ENCODE measurements at regions not wholly inside any gene's neighbourhood (a gene's known extent, or its start where the extent isn't known, plus 50 kb on each side); places are given as distances from the start of the nearest gene placed in this dataset.
"Not testable (repeated sequence)": the region's sequence is repeated elsewhere in the genome, so short reads cannot be mapped to it uniquely, and the experiment has no call there.

DNA sequence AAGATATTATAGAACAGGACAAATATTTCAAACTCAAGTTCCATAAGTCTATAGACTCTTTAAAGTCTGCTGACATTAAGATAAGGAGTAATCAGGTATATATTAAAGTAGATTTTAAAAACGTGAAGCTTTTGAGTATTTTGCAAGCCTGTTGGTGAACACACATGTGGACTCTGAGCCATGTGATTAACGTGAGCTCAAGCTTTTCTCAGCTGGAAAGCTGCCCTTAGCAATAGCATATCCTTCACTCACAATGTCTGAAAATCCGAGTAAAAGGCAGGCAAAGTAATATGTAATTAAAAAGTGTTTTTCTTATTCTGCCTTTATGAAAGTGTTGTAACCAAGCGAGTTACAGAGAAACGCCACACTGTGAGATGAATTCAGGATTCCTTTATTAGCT lies 140.5 kb upstream of the AADAT start:
- DNase-seq (ENCODE audit: low read depth, low spot score) = no peak
- in situ Hi-C loops (cut with HindIII; ENCODE audit: low pct_unique_long_range_greater_than_20kb, low sequenced_read_pairs) = no loop called here

DNA sequence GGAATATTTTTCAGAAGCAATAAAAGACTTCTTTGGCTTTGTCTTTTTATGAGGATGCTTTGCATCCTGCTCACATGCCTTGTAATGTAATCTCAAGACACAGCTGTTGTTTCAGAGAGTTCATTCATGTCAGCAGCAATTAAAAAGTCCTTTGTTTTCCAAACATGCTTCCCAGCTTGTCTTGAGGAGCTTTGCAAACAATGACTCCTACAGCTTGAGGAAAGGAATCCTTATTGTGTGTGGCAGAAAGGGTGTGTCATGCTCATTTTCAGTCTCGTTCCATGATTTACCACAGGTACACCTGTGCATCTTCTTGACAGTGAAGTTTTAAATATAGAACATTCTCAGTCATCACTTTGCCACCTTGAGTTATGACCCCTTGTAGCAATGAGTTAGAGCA lies 139.2 kb upstream of the AADAT start:
- DNase-seq (ENCODE audit: low read depth, low spot score) = peak; percentile 47
- in situ Hi-C loops (cut with HindIII; ENCODE audit: low pct_unique_long_range_greater_than_20kb, low sequenced_read_pairs) = no loop called here

DNA sequence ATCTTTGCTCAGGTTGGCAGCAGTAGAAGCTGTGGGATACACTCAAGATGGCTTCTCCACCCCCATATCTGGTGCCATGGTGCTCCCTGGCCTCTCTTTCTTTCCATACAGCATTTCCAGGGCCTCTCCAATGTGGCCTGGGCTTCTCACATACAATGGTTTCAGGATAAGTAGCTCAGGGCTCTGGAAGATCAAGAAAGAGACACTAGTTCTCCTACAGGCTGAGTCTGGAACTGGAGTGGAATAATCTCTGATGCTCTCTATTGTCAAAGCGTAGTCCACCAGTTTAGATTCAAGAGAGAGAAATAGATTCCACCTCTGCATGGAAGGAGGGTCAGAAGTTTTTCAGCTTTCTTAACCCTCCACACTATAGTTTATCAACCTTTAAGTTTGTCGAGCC lies 138.2 kb upstream of the AADAT start:
- peak; percentile 54 for DNase-seq (ENCODE audit: low read depth, low spot score)
- in situ Hi-C loops (cut with HindIII; ENCODE audit: low pct_unique_long_range_greater_than_20kb, low sequenced_read_pairs) = no loop called here

DNA sequence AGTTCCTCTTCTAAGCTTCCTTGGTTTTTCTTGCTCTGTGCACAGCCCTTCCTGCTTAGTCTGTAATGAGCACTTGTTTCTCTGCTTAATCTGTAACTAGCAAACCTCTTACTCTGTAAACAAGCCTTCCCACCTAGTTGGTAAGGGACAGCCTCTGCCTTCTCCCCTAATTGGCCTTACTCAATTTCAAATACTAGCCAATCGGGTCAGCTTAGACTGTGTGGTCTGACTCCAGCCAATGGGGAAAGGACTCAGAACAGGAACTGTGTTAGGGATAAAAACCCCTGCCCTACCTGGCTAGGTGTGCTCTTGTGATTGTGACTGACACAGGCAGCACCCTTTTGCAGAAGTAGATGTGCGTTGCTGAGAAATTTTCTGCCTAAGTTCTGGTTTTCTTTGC lies 136.5 kb upstream of the AADAT start:
- in situ Hi-C loops (cut with HindIII; ENCODE audit: low pct_unique_long_range_greater_than_20kb, low sequenced_read_pairs) = no loop called here
- DNase-seq (ENCODE audit: low read depth, low spot score) = no peak

DNA sequence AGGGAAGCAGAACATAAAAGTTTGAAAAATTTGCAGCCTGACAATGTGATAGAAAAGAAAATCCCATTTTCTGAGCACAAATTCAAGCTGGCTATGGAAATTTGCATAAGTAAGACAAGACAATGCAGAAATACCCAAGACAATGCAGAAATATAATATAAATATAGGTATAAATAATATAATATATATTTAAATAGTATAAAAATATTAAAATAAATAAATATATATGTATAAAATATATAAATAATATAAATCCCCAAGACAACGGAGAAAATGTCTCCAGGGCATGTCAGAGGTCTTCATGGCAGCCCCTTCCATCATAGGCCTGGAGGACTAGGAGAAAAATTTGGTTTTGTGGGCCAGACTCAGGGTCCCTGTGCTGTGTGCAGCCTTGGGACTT lies 125.0 kb upstream of the AADAT start:
- DNase-seq (ENCODE audit: low read depth, low spot score) = no peak
- in situ Hi-C loops (cut with HindIII; ENCODE audit: low pct_unique_long_range_greater_than_20kb, low sequenced_read_pairs) = no loop called here

DNA sequence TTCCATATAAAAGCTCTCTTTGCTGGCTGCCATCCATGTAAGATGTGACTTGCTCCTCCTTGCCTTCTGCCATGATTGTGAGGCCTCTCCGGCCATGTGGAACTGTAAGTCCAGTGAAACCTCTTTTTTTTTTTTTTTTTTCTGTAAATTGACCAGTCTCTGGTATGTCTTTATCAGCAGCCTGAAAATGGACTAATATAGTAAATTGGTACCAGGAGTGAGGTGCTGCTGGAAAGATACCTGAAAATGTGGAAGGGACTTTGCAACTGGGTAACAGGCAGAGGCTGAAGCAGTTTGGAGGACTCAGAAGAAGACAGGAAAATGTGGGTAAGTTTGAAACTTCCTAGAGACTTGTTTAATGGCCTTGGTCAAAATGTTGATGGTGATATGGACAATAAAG lies 124.3 kb upstream of the AADAT start:
- in situ Hi-C loops (cut with HindIII; ENCODE audit: low pct_unique_long_range_greater_than_20kb, low sequenced_read_pairs) = no loop called here
- DNase-seq (ENCODE audit: low read depth, low spot score) = no peak

DNA sequence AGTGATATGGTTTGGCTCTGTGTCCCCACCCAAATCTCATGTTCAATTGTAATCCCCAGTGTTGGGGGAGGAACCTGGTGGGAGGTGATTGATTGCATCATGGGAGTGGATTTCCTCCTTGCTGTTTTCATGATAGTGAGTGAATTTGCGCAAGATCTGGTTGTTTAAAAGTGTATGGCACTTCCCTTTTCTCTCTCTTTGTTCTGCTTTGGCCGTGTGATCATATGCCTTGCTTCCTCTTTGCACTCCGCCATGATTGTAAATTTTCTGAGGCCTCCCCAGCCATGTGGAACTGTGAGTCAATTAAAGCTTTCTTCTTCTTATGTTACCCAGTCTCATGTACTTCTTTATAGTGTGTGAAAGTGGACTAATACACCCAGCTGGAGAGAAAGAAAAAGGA lies 113.0 kb upstream of the AADAT start:
- in situ Hi-C loops (cut with HindIII; ENCODE audit: low pct_unique_long_range_greater_than_20kb, low sequenced_read_pairs) = no loop called here
- no peak for DNase-seq (ENCODE audit: low read depth, low spot score)

DNA sequence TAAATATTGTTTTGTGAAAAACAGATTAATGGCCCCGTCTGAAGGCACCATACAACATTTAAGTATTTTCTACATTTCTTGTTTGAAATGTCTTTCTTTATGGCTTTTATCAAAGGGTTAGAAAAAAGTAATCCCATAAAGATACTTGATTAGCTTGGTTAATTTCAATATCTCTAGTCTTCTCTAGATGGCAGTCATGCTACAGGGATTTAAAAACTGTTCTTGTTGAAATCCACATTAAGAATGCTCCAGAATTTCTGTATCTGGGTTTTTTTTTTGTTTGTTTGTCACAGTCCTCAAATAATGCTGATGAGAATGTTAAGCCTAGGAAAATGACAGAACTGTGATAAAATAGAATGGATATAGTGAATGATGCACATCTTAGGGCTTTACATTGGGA lies 109.0 kb upstream of the AADAT start:
- in situ Hi-C loops (cut with HindIII; ENCODE audit: low pct_unique_long_range_greater_than_20kb, low sequenced_read_pairs) = no loop called here
- DNase-seq (ENCODE audit: low read depth, low spot score) = peak; percentile 56

DNA sequence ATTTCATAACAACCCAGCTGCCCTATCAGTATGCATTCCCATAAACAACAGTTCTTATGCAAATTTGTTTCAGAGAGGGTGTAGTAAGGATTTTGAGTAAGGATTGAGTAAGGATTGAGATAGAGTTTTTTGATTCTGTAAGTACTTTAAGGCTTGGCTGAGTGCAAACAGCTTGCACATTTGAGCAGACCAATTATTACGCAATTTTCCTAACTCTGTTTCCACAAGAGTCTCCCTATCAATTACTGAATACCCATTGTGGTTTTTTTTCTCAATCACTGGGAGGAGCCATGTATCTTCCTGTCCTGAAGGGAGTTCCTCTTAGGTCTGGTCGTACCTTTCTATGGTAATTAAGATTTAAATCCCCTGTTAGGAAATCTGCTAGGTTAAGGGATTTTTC lies 105.0 kb upstream of the AADAT start:
- in situ Hi-C loops (cut with HindIII; ENCODE audit: low pct_unique_long_range_greater_than_20kb, low sequenced_read_pairs) = not testable (repeated sequence)

DNA sequence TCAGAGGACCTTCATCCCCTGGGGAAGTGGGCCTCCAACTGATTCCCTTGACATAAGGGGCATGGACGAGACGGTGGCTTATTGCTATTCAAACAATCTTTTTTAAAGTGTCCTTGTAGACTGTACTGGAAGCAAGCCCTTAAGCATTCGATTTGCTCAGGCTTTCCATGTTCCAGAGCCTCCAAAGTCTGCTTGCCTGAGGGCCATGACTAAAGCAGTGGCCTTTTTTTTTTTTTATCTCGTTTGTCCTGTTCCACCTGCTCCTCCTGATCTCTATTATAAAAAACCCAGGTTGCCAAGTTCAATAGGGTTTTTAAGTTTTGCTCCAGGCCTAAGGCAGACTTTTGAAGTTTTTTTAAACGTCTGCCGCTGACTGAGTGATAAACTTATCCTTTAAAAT lies 103.7 kb upstream of the AADAT start:
- DNase-seq (ENCODE audit: low read depth, low spot score) = no peak
- in situ Hi-C loops (cut with HindIII; ENCODE audit: low pct_unique_long_range_greater_than_20kb, low sequenced_read_pairs) = no loop called here

More for the DNA sequence above, 105.0 kb upstream of the AADAT start:
- not testable (repeated sequence) for DNase-seq (ENCODE audit: low read depth, low spot score)

DNA sequence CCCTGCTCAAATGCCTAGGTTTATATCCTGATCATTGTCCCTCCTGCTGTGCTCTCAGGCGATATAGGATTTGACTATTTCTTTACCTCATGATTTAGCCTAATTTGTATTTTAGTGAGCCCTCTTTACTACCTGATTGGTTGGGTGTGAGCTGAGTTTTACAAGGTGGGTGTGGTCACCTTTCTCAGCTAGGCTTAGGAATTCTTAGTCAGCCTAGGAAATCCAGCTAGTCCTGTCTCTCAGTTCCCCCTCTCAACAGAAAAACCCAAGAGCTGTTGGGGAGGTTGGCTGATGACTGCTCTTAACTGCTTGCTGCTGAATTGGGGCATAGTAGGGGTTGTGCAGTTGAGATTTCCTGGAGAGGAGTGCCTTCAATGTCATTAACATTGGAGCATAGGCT lies 100.5 kb upstream of the AADAT start:
- in situ Hi-C loops (cut with HindIII; ENCODE audit: low pct_unique_long_range_greater_than_20kb, low sequenced_read_pairs) = no loop called here
- DNase-seq (ENCODE audit: low read depth, low spot score) = no peak

DNA sequence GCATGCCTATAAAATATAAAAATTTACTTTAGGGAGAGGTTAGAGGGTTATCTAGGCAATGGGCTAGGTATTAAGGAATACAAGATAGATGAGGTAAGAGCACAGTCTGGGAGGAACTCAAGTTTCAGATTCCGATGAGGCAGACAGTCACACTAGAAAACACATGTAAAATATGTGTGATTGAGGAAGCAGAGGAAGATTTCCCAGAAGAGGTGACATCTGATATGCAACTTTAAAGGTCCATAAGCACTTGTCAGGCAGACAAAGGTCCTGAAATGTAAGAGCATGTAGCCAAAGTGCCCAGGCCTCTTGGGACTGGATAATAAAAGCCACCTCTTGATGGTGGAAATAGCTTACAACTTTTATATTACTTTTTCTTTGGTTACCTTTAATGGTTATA lies 81.1 kb upstream of the AADAT start:
- in situ Hi-C loops (cut with HindIII; ENCODE audit: low pct_unique_long_range_greater_than_20kb, low sequenced_read_pairs) = no loop called here
- DNase-seq (ENCODE audit: low read depth, low spot score) = no peak

DNA sequence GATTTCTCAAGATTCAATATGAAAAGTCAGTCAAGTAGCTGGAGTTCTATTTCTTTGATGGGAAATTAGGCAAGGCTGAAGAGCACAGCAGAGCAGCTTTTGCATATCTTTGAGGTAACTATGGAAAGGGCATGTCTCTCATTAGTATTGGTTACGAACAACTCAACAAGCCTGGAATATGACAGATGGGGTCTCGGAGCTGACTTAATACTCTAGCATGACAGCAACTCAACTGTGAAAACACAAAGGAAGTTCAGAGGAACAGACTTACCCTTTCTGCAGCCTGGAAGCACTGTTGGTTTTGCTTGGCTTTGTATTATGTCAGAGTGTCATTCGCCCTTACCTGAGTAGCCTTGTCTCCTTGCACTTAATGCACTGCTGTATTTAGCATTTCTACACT lies 79.9 kb upstream of the AADAT start:
- no peak for DNase-seq (ENCODE audit: low read depth, low spot score)
- in situ Hi-C loops (cut with HindIII; ENCODE audit: low pct_unique_long_range_greater_than_20kb, low sequenced_read_pairs) = no loop called here

DNA sequence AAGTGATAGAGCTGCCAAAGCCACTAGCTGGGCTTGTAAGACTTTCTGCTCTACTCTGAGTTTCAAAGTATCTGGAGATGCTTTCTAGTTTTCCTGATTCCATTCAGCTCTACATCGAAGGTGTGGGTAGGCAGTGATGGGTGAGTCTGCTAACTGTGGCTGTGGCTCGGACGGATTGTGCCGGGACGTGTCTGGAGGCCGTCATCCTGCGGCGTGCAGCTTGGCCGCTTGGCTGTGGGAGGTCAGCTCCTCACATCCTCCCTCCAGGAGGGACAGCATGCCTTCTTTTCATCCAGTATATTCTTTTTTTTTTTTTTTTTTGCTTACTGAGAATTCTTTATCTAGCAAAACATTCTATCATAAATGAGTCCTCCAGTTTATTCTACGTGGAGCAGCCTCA lies 77.9 kb upstream of the AADAT start:
- in situ Hi-C loops (cut with HindIII; ENCODE audit: low pct_unique_long_range_greater_than_20kb, low sequenced_read_pairs) = no loop called here
- DNase-seq (ENCODE audit: low read depth, low spot score) = no peak

DNA sequence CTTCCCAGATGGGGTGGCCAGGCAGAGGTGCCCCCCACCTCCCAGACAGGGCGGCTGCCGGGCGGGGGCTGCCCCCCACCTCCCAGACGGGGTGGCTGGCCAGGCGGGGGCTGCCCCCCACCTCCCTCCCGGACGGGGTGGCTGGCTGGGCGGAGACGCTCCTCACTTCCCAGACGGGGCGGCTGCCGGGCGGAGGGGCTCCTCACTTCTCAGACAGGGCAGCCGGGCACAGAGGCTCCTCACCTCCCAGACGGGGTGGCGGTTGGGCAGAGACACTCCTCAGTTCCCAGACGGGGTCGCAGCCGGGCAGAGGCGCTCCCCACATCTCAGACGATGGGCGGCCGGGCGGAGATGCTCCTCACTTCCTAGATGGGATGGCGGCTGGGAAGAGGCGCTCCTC lies 76.4 kb upstream of the AADAT start:
- DNase-seq (ENCODE audit: low read depth, low spot score); in situ Hi-C loops (cut with HindIII; ENCODE audit: low pct_unique_long_range_greater_than_20kb, low sequenced_read_pairs): not testable (repeated sequence)

DNA sequence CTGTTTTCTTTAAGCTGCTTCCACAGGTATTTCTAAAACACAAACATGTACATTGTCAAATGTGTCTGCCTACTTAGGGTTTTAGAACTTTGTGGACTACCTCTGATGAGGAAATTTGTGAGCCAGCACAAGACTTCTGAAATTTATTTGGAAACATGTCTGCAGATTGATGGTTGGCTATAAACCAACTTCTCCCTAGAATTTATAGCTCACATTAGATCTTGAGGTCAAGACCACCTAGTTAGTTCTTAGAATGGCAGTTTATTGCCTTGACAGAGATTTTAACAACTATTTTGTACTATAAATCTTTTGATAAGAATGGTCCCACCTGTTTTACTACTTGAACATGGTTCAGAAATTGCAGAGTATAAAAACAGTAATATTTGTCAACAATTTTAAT lies 72.7 kb upstream of the AADAT start:
- DNase-seq (ENCODE audit: low read depth, low spot score) = no peak
- in situ Hi-C loops (cut with HindIII; ENCODE audit: low pct_unique_long_range_greater_than_20kb, low sequenced_read_pairs) = no loop called here

DNA sequence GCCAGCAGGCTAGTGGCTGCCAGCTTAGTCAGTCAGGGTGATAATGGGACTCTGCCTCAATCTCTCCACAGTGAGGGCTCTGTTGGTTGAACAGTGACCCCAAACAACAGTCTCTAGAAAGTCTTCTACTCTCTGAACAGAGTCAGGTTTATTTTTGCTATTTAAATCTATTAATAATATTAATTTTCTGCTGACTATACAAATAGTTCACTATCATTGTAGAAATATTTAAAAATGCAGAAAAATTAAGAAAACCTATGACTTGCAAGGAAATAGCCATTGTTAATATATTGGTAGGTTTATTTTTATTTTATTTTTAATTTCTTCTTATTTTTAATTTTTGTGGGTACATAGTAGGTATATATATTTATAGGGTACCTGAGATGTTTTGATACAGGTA lies 67.9 kb upstream of the AADAT start:
- DNase-seq (ENCODE audit: low read depth, low spot score) = no peak
- in situ Hi-C loops (cut with HindIII; ENCODE audit: low pct_unique_long_range_greater_than_20kb, low sequenced_read_pairs) = no loop called here

DNA sequence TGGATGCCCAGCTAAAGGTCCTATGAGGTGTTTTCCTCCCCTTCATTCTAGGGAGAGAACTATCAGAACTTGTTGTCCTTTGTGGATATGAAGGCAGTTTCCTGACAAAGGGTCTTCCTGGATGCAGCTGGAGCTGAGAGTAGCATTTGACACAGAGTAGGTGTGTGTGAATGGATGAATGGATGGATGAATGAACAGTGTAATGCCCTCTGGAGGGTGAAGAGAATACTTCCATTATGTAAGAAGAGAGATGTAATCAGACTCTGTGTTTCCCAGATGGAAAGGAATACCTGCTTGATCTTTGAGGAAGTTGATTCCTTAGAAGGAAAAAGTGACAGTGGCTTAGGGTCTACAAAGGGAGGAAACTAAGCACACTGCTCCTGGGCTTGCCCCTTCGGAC lies 55.4 kb upstream of the AADAT start:
- in situ Hi-C loops (cut with HindIII; ENCODE audit: low pct_unique_long_range_greater_than_20kb, low sequenced_read_pairs) = no loop called here
- peak; percentile 37 for DNase-seq (ENCODE audit: low read depth, low spot score)

DNA sequence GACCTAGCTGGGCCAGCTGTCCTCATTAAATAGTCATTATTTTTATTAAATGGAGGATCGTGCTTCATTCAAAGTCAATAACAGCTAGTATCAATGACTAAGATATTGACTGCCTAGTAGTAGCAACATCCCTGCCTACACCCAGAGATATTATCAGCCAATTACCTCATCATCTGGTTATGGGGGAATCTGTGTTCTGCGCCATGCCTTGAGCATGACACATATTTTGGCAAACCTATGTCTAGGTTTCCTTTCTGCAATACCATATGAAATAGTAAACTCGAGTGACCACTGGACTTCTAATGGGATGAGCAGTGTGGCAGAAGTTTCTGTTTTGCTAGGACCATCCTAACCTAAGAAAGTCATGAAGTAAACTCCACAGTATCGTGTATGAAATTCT lies 50.0 kb upstream of the AADAT start:
- in situ Hi-C loops (cut with HindIII; ENCODE audit: low pct_unique_long_range_greater_than_20kb, low sequenced_read_pairs) = no loop called here
- no peak for DNase-seq (ENCODE audit: low read depth, low spot score)

Measured in SK-MEL-5 (cell line).